Skin epidermis (tissue), 12 donors: ENCODE measurements at regions not wholly inside any gene's neighbourhood (a gene's known extent, or its start where the extent isn't known, plus 50 kb on each side); places are given as distances from the start of the nearest gene placed in this dataset.
"Not testable (repeated sequence)": the region's sequence is repeated elsewhere in the genome, so short reads cannot be mapped to it uniquely, and the experiment has no call there.

Experiments
- H3K27ac ChIP-seq, 21 experiments: fragments of 200-600 bp; sonication (generic) in 11 of 21; one replicate each; pipeline ENCODE4 v1.5.0; 2020; ENCODE audit warnings: mild to moderate bottlenecking in 3 of 21, inconsistent platforms in 2 of 21, moderate library complexity in 2 of 21
- H3K4me3 ChIP-seq, 7 experiments: fragments of 200-600 bp; sonication (generic) in 2 of 7; one replicate each; pipeline ENCODE4 v1.5.0; 2020; ENCODE audit warnings: inconsistent platforms in 2 of 7, mild to moderate bottlenecking in 2 of 7, moderate library complexity in 1 of 7

DNA sequence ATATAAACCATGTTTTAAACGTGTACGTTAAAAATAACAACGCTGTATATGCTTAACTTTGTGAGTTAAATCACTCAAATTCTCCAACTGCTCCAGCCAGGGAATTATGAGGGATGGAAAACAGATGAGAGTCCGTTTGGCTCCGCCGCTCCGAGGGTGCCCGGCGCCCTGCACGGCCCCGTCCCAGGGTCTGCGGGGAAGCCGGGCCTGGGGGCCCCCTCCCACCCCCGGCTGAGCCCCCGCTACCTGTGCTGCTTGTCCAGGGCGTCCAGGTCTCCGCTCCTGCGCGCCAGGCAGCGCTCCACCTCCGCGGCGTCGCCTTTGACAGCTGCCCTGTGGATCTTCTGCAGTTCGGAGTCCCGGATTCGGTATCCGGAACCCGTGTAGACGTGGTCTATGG, 415.5 kb downstream of the FOXD4L4 start:
- not testable (repeated sequence) for H3K27ac ChIP-seq, H3K4me3 ChIP-seq

DNA sequence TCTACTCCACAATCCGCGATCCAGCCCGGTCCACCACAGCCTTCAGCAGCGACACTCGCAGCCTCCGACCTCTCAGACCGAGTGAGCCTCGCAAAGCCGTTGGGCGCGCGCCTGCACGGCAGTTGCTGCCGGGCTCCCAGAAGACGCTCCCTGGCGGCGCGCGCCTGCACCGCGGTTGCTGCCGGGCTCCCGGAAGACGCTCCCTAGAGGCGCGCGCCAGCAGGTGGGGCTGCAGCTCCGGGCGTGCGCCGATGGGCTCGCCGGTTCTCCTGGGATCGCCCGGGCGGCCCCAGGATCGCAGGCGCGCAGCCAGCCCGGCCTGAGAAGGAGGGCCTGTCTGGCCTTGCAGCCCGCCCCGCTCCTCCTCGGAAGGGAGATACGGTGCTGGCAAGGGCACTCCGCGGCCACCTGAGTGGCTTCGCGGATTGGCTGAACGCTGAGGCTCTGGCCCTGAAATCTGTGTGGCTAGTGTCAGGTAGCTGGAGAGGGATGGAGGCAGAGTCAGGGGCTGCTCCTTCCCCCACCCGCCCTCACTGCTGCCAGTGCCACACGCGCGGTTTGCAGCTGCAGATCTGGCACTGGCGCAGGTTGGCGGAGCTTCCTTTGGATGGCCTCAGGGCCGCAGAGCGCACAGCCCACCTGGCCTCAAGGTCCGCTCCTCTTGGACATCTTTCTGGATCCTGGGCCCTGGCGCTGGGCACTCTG, 416.2 kb downstream of the FOXD4L4 start:
- H3K27ac ChIP-seq: not testable (repeated sequence)
- H3K4me3 ChIP-seq: peak overlapping the region in 3 of 7 experiments; percentile 19 to 30 (median 29)

- H3K27ac ChIP-seq: not testable (repeated sequence)
- H3K4me3 ChIP-seq: peak overlapping the region in 2 of 7 experiments; percentile 18 to 22
Measured at GRCh38 chr9:66153971-66154691, 417.2 kb downstream of the FOXD4L4 start.

- not testable (repeated sequence) for H3K4me3 ChIP-seq, H3K27ac ChIP-seq
Measured at GRCh38 chr9:66182316-66182715, 445.4 kb downstream of the FOXD4L4 start.

DNA sequence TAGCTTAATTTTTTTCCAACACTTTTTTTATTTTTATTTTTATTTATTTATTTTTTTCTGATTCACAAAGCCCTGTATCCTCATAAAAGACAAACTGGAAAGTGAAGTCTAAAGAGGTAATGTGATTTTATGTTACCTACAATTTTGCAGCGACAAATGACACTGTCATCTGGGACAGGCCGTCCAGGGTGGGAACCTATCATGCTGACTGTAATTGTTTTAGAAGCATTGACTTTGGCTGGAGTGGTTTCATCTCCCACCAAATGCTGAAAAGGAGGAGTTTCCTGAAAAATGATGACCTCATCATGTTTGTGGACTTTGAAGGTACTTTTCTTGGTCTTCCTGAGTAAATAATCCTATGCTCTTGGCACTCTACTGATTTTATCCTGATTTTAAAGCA, 446.7 kb downstream of the FOXD4L4 start:
- not testable (repeated sequence) for H3K4me3 ChIP-seq

GRCh38 chr9:66197199-66197598, 460.3 kb downstream of the FOXD4L4 start:
- not testable (repeated sequence) for H3K4me3 ChIP-seq, H3K27ac ChIP-seq

More for the DNA sequence above, 446.7 kb downstream of the FOXD4L4 start:
- not testable (repeated sequence) for H3K27ac ChIP-seq

GRCh38 chr9:66198421-66198820, 461.5 kb downstream of the FOXD4L4 start:
- not testable (repeated sequence) for H3K4me3 ChIP-seq, H3K27ac ChIP-seq

- not testable (repeated sequence) for H3K4me3 ChIP-seq, H3K27ac ChIP-seq
Measured at GRCh38 chr9:66206617-66207016, 469.7 kb downstream of the FOXD4L4 start.

GRCh38 chr9:66207914-66208313, 471.0 kb downstream of the FOXD4L4 start:
- H3K27ac ChIP-seq, H3K4me3 ChIP-seq: not testable (repeated sequence)

DNA sequence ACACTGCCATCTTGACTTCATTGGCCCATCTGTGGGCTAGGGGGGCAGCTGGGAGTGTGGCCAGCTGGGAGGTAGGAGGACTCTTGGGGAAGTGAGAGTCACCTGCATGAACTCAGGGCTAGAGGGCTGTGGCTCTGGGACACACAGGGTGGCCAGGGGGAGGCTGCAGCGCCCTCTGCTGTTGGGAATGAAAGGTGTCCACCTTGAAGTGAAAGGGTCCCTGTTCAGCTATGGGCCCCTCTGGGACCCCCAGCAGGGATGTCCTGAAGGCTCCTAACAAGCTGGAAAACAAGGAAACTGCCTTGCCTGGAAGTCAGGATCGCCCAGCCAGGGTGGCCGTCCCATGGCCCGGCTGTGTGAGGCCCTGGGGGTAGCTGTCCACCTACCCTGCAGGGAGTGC, 507.8 kb downstream of the FOXD4L4 start:
- H3K4me3 ChIP-seq, H3K27ac ChIP-seq: not testable (repeated sequence)

DNA sequence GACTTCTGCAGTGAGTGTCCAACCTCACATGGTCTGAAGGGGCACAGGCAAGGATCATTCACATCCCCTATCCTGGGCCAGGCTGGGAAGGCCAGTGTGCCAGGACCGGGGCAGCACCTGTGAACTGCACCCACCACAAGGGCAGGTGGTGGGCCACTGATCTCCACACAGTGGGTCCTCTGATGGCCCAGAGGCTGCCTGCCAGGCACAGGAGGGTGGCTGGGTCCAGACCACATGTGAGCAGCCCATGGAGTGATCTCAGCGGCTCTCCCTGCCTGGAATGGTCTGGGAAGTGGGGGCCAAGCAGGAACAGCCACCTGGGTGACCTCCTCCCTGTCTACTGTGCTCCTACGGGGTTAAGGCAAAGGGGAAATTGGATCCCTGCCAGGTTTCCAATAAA, 508.5 kb downstream of the FOXD4L4 start:
- H3K4me3 ChIP-seq, H3K27ac ChIP-seq: not testable (repeated sequence)

DNA sequence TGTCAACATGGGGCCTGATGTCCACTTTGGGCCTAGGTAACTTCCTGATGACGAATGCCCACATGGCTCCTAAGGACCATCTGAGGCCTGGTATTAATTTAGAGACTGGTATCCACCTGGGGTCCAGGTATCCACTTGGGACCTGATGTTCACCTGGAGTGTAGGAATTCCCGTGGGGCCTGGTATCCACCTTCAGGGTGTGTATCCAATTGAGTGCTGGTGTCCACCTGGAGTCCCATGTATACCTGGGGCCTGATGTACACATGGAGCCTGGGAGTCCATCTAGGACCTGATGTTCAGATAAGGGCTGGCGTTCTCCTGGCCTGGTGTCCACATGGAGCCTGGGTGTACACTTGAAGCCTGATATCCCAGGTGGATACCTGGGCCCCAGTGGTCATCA, 520.6 kb downstream of the FOXD4L4 start:
- H3K27ac ChIP-seq, H3K4me3 ChIP-seq: not testable (repeated sequence)

GRCh38 chr9:66261576-66261975, 524.6 kb downstream of the FOXD4L4 start:
- H3K4me3 ChIP-seq, H3K27ac ChIP-seq: not testable (repeated sequence)

- H3K4me3 ChIP-seq, H3K27ac ChIP-seq: not testable (repeated sequence)
Measured at GRCh38 chr9:66263621-66264020, 526.7 kb downstream of the FOXD4L4 start.

DNA sequence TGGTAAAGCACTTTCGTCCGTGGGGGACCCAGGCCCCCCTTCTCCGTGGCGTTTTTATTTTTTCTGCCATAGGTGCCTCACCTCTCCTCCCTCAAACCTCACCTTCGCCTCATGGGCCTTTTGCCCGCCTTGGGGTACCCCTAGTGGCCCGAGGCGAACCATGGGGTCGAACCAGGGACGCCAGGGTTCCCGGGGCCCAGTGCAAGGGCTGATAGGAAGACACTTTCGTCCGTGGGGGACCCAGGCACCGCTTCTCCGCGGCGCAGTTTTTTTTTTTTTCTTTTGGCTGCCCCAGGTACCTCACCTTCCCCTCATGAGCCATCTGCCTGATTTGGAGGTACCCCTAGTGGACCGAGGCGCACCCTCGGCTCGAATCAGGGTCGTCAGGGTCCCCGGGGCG, 527.8 kb downstream of the FOXD4L4 start:
- H3K4me3 ChIP-seq, H3K27ac ChIP-seq: not testable (repeated sequence)

DNA sequence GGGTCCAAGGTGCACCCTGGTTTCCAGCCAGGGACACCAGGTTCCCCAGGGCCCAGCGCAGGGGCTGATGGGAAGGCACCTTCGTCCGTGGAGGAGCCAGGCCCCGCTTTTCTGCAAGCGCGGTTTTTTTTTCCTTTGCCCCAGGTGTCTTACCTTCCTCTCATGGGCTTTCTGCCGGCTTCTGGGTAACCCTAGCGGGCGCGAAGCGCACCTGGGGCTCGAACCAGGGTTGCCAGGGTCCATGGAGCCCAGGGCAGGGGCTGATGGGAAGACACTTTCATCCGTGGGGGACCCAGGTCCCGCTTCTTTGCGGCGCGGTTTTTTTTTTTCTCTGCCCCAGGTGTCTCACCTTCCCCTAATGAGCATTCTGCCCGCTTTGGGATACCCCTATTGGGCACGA, 529.3 kb downstream of the FOXD4L4 start:
- H3K27ac ChIP-seq: not testable (repeated sequence)
- peak overlapping the region in 2 of 7 experiments; percentile 5 to 33 for H3K4me3 ChIP-seq

DNA sequence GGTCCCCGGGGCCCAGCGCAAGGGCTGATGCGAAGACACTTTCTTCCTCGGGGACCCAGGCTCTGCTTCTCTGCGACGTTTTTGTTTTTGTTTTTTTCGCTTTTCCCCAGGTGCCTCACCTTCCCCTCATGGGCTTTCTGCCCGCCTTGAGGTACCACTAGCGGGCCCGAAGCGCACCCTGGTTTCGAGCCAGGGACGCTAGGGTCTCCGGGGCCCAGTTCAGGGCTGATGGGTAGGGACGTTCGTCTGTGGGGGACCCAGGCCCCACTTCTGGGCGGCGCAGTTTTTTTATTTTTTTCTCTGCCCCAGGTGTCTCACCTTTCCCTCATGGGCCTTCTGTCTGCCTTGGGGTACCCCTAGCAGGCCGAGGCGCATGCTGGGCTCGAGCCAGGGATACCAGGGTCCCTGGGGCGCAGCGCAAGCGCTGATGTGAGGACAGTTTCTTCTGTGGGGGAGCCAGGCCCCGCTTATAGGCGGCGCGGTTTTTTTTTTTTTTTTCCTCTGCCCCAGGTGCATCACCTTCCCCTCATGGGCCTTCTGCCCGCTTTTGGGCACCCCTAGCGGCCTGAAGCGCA, 530.0 kb downstream of the FOXD4L4 start:
- H3K27ac ChIP-seq: not testable (repeated sequence)
- peak overlapping the region in 1 of 7 experiments; percentile 30 for H3K4me3 ChIP-seq

GRCh38 chr9:66267684-66268083, 530.7 kb downstream of the FOXD4L4 start:
- peak overlapping the region in 3 of 7 experiments; percentile 11 to 28 (median 18) for H3K4me3 ChIP-seq
- H3K27ac ChIP-seq: not testable (repeated sequence)

GRCh38 chr9:66269024-66269423, 532.1 kb downstream of the FOXD4L4 start:
- H3K27ac ChIP-seq: peak overlapping the region in 1 of 21 experiments; percentile 41
- H3K4me3 ChIP-seq: peak overlapping the region in 4 of 7 experiments; percentile 21 to 35 (median 30)

GRCh38 chr9:66269783-66270182, 532.8 kb downstream of the FOXD4L4 start:
- H3K27ac ChIP-seq: peak overlapping the region in 20 of 21 experiments; percentile 35 to 87 (median 82)

GRCh38 chr9:66278809-66279208, 541.9 kb downstream of the FOXD4L4 start:
- H3K27ac ChIP-seq, H3K4me3 ChIP-seq: not testable (repeated sequence)

More at GRCh38 chr9:66269783-66270182, 532.8 kb downstream of the FOXD4L4 start:
- peak overlapping the region; percentile 47 to 78 (median 56) for H3K4me3 ChIP-seq
